Epithelial cell of prostate (primary cell): ENCODE measurements at regions not wholly inside any gene's neighbourhood (a gene's known extent, or its start where the extent isn't known, plus 50 kb on each side); places are given as distances from the start of the nearest gene placed in this dataset.

Experiments used
- DNase-seq: peaks from one replicate; pipeline ENCODE4 v3.0.0-alpha.2; 2011; ENCODE audit warnings: low read depth, low spot score
- H3K27ac ChIP-seq: fragments of 450-650 bp; 2 replicates; pipeline ENCODE4 v1.5.1; 2017; ENCODE audit warnings: mild to moderate bottlenecking

GRCh38 chr2:239710953-239711861 lies 310.4 kb upstream of the HDAC4 start:
- DNase-seq, result no peak
- H3K27ac ChIP-seq, result no peak overlapping the region

- no peak overlapping the region for H3K27ac ChIP-seq
- no peak for DNase-seq
Observed at GRCh38 chr2:239706367-239706766, 305.5 kb upstream of the HDAC4 start.

- H3K27ac ChIP-seq, result no peak overlapping the region
- no peak for DNase-seq
Observed at GRCh38 chr2:239704737-239705136, 303.9 kb upstream of the HDAC4 start.

GRCh38 chr2:239703834-239704233 lies 303.0 kb upstream of the HDAC4 start:
- DNase-seq, result no peak

GRCh38 chr2:239700686-239701345 lies 300.0 kb upstream of the HDAC4 start:
- no peak overlapping the region for H3K27ac ChIP-seq
- DNase-seq, result no peak

More at GRCh38 chr2:239703834-239704233, 303.0 kb upstream of the HDAC4 start:
- no peak overlapping the region for H3K27ac ChIP-seq

GRCh38 chr2:239697399-239698164 lies 296.8 kb upstream of the HDAC4 start:
- H3K27ac ChIP-seq, result no peak overlapping the region
- DNase-seq, result no peak

- no peak for DNase-seq
- no peak overlapping the region for H3K27ac ChIP-seq
Observed at GRCh38 chr2:239696559-239697207, 295.9 kb upstream of the HDAC4 start.

GRCh38 chr2:239695728-239696240 lies 295.0 kb upstream of the HDAC4 start:
- no peak for DNase-seq
- H3K27ac ChIP-seq, result no peak overlapping the region

GRCh38 chr2:239695106-239695727 lies 294.4 kb upstream of the HDAC4 start:
- H3K27ac ChIP-seq, result no peak overlapping the region
- no peak for DNase-seq

- DNase-seq, result no peak
- no peak overlapping the region for H3K27ac ChIP-seq
Observed at GRCh38 chr2:239694487-239694886, 293.7 kb upstream of the HDAC4 start.

- DNase-seq, result no peak
- no peak overlapping the region for H3K27ac ChIP-seq
Observed at GRCh38 chr2:239693761-239694415, 293.1 kb upstream of the HDAC4 start.

- no peak overlapping the region for H3K27ac ChIP-seq
- DNase-seq, result no peak
Observed at GRCh38 chr2:239693330-239693729, 292.5 kb upstream of the HDAC4 start.

GRCh38 chr2:239692919-239693318 lies 292.1 kb upstream of the HDAC4 start:
- DNase-seq, result no peak
- no peak overlapping the region for H3K27ac ChIP-seq

GRCh38 chr2:239692362-239692851 lies 291.6 kb upstream of the HDAC4 start:
- DNase-seq, result no peak
- H3K27ac ChIP-seq, result no peak overlapping the region

GRCh38 chr2:239691720-239692119 lies 290.9 kb upstream of the HDAC4 start:
- H3K27ac ChIP-seq, result no peak overlapping the region
- no peak for DNase-seq

GRCh38 chr2:239690651-239691631 lies 290.1 kb upstream of the HDAC4 start:
- no peak overlapping the region for H3K27ac ChIP-seq
- no peak for DNase-seq

- no peak overlapping the region for H3K27ac ChIP-seq
- DNase-seq, result no peak
Observed at GRCh38 chr2:239689985-239690384, 289.2 kb upstream of the HDAC4 start.

GRCh38 chr2:239689410-239689809 lies 288.6 kb upstream of the HDAC4 start:
- no peak for DNase-seq

More at GRCh38 chr2:239689410-239689809, 288.6 kb upstream of the HDAC4 start:
- no peak overlapping the region for H3K27ac ChIP-seq
